Fibroblast of skin of back (primary cell): ENCODE measurements at regions not wholly inside any gene's neighbourhood (a gene's known extent, or its start where the extent isn't known, plus 50 kb on each side); places are given as distances from the start of the nearest gene placed in this dataset.
A peak's percentile ranks its signal among the peaks of the same experiment; 100 is the strongest.

Experiments
- DNase-seq: peaks from one replicate; pipeline ENCODE4 v3.0.0-alpha.2; 2013

GRCh38 chr13:48181482-48182145, 51.4 kb upstream of the ITM2B start:
- DNase-seq = no peak

GRCh38 chr13:48178126-48178525, 54.9 kb upstream of the ITM2B start:
- no peak for DNase-seq

- DNase-seq = no peak
These were observed 56.2 kb upstream of the ITM2B start for GRCh38 chr13:48176781-48177180.

GRCh38 chr13:48175185-48175584, 57.8 kb upstream of the ITM2B start:
- DNase-seq = no peak

GRCh38 chr13:48167866-48168265, 65.1 kb upstream of the ITM2B start:
- DNase-seq = no peak

GRCh38 chr13:48165727-48166126, 67.3 kb upstream of the ITM2B start:
- DNase-seq = no peak

GRCh38 chr13:48165063-48165462, 67.9 kb upstream of the ITM2B start:
- no peak for DNase-seq

GRCh38 chr13:48163061-48163460, 68.2 kb upstream of the MED4 start:
- no peak for DNase-seq

GRCh38 chr13:48162217-48162616, 67.3 kb upstream of the MED4 start:
- DNase-seq = no peak

- DNase-seq = no peak
These were observed 66.8 kb upstream of the MED4 start for GRCh38 chr13:48161530-48162179.

GRCh38 chr13:48160606-48161278, 65.8 kb upstream of the MED4 start:
- DNase-seq = peak; percentile 24

GRCh38 chr13:48159826-48160225, 64.9 kb upstream of the MED4 start:
- DNase-seq = no peak

- no peak for DNase-seq
These were observed 64.5 kb upstream of the MED4 start for GRCh38 chr13:48159401-48159800.

- DNase-seq = no peak
These were observed 64.0 kb upstream of the MED4 start for GRCh38 chr13:48158915-48159314.

- no peak for DNase-seq
These were observed 63.4 kb upstream of the MED4 start for GRCh38 chr13:48158290-48158689.

GRCh38 chr13:48156466-48156865, 61.6 kb upstream of the MED4 start:
- DNase-seq = no peak

GRCh38 chr13:48155848-48156247, 60.9 kb upstream of the MED4 start:
- peak; percentile 35 for DNase-seq

GRCh38 chr13:48154671-48155070, 59.8 kb upstream of the MED4 start:
- DNase-seq = no peak

- no peak for DNase-seq
These were observed 58.3 kb upstream of the MED4 start for GRCh38 chr13:48153186-48153585.

- DNase-seq = no peak
These were observed 56.7 kb upstream of the MED4 start for GRCh38 chr13:48151363-48152161.

GRCh38 chr13:48148454-48148853, 53.5 kb upstream of the MED4 start:
- DNase-seq = no peak

GRCh38 chr13:48146636-48147035, 51.7 kb upstream of the MED4 start:
- no peak for DNase-seq

- no peak for DNase-seq
These were observed 51.2 kb upstream of the MED4 start for GRCh38 chr13:48146122-48146521.
